Fibroblast of lung (primary cell): ENCODE measurements at regions not wholly inside any gene's neighbourhood (a gene's known extent, or its start where the extent isn't known, plus 50 kb on each side); places are given as distances from the start of the nearest gene placed in this dataset.

Experiments
- CTCF ChIP-seq, 2 donors: IDR thresholded peaks in 1 of 2; conservative IDR thresholded peaks in 1 of 2; 1 replicate in 1 of 2; 2 replicates in 1 of 2; pipeline ENCODE4 v1.5.1; 2011 to 2012; ENCODE audit warnings: low read length in 2 of 2, control low read depth in 1 of 2, inconsistent platforms in 1 of 2, low read depth in 1 of 2, mild to moderate bottlenecking in 1 of 2
- EZH2 ChIP-seq: IDR thresholded peaks from 2 replicates; pipeline ENCODE4 v1.5.1; 2012; ENCODE audit warnings: low read length, control low read depth, mild to moderate bottlenecking; ENCODE audit errors: missing control alignments

- TF ChIP-seq CTCF (conservative IDR thresholded peaks at IDR 0.05 in 1 of 2, IDR thresholded peaks at IDR 0.05 in 1 of 2; ENCODE audit: low read depth in 1 of 2, low read length in 2 of 2) (no peak), EZH2 (no peak)
These were observed 81.2 kb upstream of the GOLGA8J start for GRCh38 chr15:30001602-30002001.
